ENCODE measurements at regions not wholly inside any gene's neighbourhood (a gene's known extent, or its start where the extent isn't known, plus 50 kb on each side); places are given as distances from the start of the nearest gene placed in this dataset.

GRCh38 chr20:40948465-40949267 lies 80.0 kb upstream of the TOP1 start:
- no peak for TF ChIP-seq CTCF (IDR thresholded peaks at IDR 0.05; ENCODE audit: insufficient read depth, low read depth, low read length)
- no peak for TF ChIP-seq EZH2 (IDR thresholded peaks at IDR 0.05; ENCODE audit: insufficient read depth, low read length)
